Thoracic aorta (tissue), 2 donors: ENCODE measurements at regions not wholly inside any gene's neighbourhood (a gene's known extent, or its start where the extent isn't known, plus 50 kb on each side); places are given as distances from the start of the nearest gene placed in this dataset.

ENCODE experiments used
- ATAC-seq: fragments of 150-250 bp; one replicate; pipeline ENCODE4 v1.8.0; 2017; ENCODE audit warnings: low read depth; ENCODE audit not compliant: insufficient number of reproducible peaks, low FRiP score
- DNase-seq: peaks from one replicate; pipeline ENCODE4 v3.0.0-alpha.2; 2020; ENCODE audit warnings: low spot score
- H3K27ac ChIP-seq, 2 donors: fragments of 200-600 bp; sonication (generic); 1 replicate in 1 of 2; 2 replicates in 1 of 2; pipeline ENCODE4 v1.5.1; 2016; ENCODE audit warnings: mild to moderate bottlenecking in 2 of 2, moderate library complexity in 2 of 2
- H3K27me3 ChIP-seq: fragments of 200-600 bp; sonication (generic); replicated peaks from 2 replicates; pipeline ENCODE4 v1.6.0; 2016; ENCODE audit warnings: mild to moderate bottlenecking; ENCODE audit not compliant: insufficient read depth
- H3K36me3 ChIP-seq: fragments of 200-600 bp; sonication (generic); one replicate; pipeline ENCODE4 v1.5.1; 2016
- H3K4me1 ChIP-seq, 2 donors: fragments of 200-600 bp; sonication (generic); 1 replicate in 1 of 2; 2 replicates in 1 of 2; pipeline versions ENCODE4 v1.5.1 to v1.6.0; 2016; ENCODE audit warnings: low read depth in 2 of 2, mild to moderate bottlenecking in 1 of 2; ENCODE audit not compliant: control insufficient read depth in 1 of 2
- H3K4me3 ChIP-seq: fragments of 200-600 bp; sonication (generic); 2 replicates; pipeline ENCODE4 v1.5.1; 2016; ENCODE audit warnings: mild to moderate bottlenecking
- H3K9me3 ChIP-seq: fragments of 200-600 bp; sonication (generic); 2 replicates; pipeline ENCODE4 v1.5.1; 2016
- CTCF ChIP-seq: fragments of 200-600 bp; sonication (generic); IDR thresholded peaks from one replicate; pipeline ENCODE4 v1.5.1; 2019; ENCODE audit warnings: antibody characterized with exemption

GRCh38 chr3:160136421-160136820, 88.8 kb upstream of the C3orf80 start:
- no peak for ATAC-seq
- H3K27me3 ChIP-seq, result no peaks in the 10 kb centered on the region

GRCh38 chr3:160139291-160139690, 85.9 kb upstream of the C3orf80 start:
- H3K9me3 ChIP-seq, result peaks cover 3% of the 10 kb centered on the region
- ATAC-seq (no peak), DNase-seq (no peak)
- no peaks in the 10 kb centered on the region for H3K36me3 ChIP-seq
- no peaks in the 10 kb centered on the region for H3K27me3 ChIP-seq
- no peak overlapping the region for H3K4me3 ChIP-seq
- TF ChIP-seq CTCF, result no peak
- H3K27ac ChIP-seq, result no peak overlapping the region
- no peaks in the 10 kb centered on the region for H3K4me1 ChIP-seq

More at GRCh38 chr3:160136421-160136820, 88.8 kb upstream of the C3orf80 start:
- H3K4me3 ChIP-seq, result no peak overlapping the region
- no peak overlapping the region for H3K27ac ChIP-seq
- no peaks in the 10 kb centered on the region for H3K4me1 ChIP-seq
- no peak for TF ChIP-seq CTCF
- no peaks in the 10 kb centered on the region for H3K9me3 ChIP-seq
- DNase-seq, result no peak
- no peaks in the 10 kb centered on the region for H3K36me3 ChIP-seq

- H3K27me3 ChIP-seq, result no peaks in the 10 kb centered on the region
- no peak for ATAC-seq
- H3K4me3 ChIP-seq, result no peak overlapping the region
- no peak for DNase-seq
- no peaks in the 10 kb centered on the region for H3K4me1 ChIP-seq
- no peak overlapping the region for H3K27ac ChIP-seq
- H3K36me3 ChIP-seq, result no peaks in the 10 kb centered on the region
- no peak for TF ChIP-seq CTCF
- peaks cover 3% of the 10 kb centered on the region for H3K9me3 ChIP-seq
Measured at GRCh38 chr3:160140756-160141155, 84.5 kb upstream of the C3orf80 start.

- Histone ChIP-seq H3K36me3 (no peaks in the 10 kb centered on the region), H3K27me3 (no peaks in the 10 kb centered on the region), H3K9me3 (peaks cover 3% of the 10 kb centered on the region), H3K4me1 (no peaks in the 10 kb centered on the region), H3K27ac (no peak overlapping the region), H3K4me3 (no peak overlapping the region)
- ATAC-seq (no peak), DNase-seq (no peak)
- no peak for TF ChIP-seq CTCF
Measured at GRCh38 chr3:160141485-160142185, 83.6 kb upstream of the C3orf80 start.

- ATAC-seq, result no peak
- Histone ChIP-seq H3K9me3 (peaks cover 3% of the 10 kb centered on the region), H3K36me3 (no peaks in the 10 kb centered on the region), H3K4me3 (no peak overlapping the region), H3K27me3 (no peaks in the 10 kb centered on the region), H3K4me1 (no peaks in the 10 kb centered on the region), H3K27ac (no peak overlapping the region)
- no peak for TF ChIP-seq CTCF
- no peak for DNase-seq
Measured at GRCh38 chr3:160143482-160143881, 81.7 kb upstream of the C3orf80 start.
